ENCODE measurements at regions not wholly inside any gene's neighbourhood (a gene's known extent, or its start where the extent isn't known, plus 50 kb on each side); places are given as distances from the start of the nearest gene placed in this dataset.

DNA sequence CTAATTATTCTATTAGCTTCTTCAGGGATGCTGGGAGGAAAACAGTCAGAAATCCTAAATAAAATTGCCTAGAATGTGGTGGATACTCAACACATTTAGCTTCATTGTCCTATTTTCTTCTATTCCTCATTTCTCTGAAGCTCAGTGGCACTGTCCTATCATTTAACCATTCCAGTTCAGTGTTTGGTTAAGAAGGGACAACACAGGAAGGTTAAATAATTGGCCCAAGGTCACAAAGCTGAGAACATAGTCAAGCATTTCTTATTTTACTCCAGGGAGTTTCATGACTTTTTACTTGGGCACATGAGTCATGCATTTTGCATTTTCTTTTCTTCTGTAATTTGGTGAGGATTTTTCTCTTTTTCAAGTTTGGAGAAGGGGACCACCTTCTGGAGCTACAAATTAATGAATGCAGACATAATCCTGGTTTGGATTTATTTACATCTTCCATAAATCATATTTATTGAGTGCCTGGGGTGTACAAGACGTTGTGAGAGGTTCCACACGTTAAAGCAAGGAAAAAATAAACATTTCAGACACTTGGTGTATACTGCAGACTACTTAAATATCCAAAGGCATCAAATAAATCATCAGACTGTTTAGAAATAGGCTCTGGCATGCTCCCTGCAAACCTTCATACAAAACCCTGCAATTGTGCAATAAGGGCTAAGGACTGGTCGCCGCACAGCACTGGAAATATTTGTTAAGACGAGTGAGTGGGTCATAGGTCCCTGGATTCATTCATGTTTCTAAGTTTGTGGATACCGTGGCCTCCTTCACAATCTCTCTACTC, 263.9 kb downstream of the MAF start (continued):
- TF ChIP-seq, protein P1, sequence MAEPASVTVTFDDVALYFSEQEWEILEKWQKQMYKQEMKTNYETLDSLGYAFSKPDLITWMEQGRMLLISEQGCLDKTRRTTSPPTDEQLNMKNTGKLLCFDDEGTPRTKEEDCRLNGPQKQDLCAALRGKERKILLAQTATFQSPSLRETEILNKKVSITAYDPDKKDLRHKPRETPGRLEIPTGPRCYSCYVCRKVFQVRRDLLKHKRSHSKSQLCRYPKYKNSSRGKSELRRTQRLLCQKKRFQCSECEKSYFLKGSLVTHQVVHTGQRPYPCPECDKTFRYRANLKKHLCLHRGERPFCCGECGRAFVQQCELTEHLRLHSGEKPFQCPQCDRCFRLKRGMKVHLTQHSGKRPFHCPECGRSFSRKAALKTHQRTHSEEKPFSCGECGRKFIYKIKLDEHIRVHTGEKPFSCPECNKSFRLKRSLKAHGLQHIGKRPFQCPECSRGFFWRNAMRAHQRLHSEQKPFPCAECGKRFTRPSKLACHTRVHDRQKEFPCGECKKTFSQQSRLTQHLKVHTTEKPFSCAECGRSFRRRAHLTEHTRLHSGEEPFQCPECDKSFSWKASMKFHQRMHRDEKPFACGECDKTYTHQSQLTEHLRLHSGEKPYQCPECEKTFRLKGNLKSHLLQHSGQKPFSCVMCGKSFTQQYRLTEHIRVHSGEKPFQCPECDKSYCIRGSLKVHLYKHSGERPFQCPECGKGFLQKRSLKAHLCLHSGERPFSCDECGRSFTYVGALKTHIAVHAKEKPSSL (CRISPR knock-in tag; conservative IDR thresholded peaks at IDR 0.05), result no peak
- TF ChIP-seq, protein P2, sequence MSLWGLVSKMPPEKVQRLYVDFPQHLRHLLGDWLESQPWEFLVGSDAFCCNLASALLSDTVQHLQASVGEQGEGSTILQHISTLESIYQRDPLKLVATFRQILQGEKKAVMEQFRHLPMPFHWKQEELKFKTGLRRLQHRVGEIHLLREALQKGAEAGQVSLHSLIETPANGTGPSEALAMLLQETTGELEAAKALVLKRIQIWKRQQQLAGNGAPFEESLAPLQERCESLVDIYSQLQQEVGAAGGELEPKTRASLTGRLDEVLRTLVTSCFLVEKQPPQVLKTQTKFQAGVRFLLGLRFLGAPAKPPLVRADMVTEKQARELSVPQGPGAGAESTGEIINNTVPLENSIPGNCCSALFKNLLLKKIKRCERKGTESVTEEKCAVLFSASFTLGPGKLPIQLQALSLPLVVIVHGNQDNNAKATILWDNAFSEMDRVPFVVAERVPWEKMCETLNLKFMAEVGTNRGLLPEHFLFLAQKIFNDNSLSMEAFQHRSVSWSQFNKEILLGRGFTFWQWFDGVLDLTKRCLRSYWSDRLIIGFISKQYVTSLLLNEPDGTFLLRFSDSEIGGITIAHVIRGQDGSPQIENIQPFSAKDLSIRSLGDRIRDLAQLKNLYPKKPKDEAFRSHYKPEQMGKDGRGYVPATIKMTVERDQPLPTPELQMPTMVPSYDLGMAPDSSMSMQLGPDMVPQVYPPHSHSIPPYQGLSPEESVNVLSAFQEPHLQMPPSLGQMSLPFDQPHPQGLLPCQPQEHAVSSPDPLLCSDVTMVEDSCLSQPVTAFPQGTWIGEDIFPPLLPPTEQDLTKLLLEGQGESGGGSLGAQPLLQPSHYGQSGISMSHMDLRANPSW (CRISPR knock-in tag; conservative IDR thresholded peaks at IDR 0.05; ENCODE audit: low read depth), result no peak
- no peak for TF ChIP-seq GTF2I (CRISPR knock-in tag; conservative IDR thresholded peaks at IDR 0.05)

DNA sequence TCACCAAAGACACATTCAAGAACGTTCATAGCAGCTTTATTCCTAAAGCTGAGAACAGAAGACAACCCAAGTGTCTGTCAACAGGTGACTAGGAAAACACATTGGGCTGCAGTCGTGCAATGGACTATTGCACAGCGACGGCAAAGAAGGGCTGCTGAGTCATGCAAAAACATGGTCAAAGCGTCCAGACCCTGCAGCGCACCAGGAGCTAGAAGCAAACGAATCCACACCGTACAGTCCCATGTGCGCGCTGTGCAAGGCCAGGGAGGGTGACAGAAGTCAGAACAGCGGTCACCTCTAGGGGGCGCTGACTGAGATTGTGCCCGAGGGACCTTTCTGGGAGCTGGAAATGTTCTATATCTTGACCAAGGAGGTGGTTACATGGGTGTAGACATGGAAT, 266.4 kb downstream of the MAF start:
- H3K36me3 Mint-ChIP-seq, result no peaks in the 10 kb centered on the region
- DNase-seq (ENCODE audit: low spot score) (peak; percentile 73), ATAC-seq (peak; percentile 77)
- H3K27ac Mint-ChIP-seq, result no peak overlapping the region
- H3K9me3 Mint-ChIP-seq, result peaks cover under 1% of the 10 kb centered on the region; the same call in 1 of the 2 replicates
- TF ChIP-seq RORB (CRISPR knock-in tag; IDR thresholded peaks at IDR 0.05), result no peak
- TF ChIP-seq, protein P3, sequence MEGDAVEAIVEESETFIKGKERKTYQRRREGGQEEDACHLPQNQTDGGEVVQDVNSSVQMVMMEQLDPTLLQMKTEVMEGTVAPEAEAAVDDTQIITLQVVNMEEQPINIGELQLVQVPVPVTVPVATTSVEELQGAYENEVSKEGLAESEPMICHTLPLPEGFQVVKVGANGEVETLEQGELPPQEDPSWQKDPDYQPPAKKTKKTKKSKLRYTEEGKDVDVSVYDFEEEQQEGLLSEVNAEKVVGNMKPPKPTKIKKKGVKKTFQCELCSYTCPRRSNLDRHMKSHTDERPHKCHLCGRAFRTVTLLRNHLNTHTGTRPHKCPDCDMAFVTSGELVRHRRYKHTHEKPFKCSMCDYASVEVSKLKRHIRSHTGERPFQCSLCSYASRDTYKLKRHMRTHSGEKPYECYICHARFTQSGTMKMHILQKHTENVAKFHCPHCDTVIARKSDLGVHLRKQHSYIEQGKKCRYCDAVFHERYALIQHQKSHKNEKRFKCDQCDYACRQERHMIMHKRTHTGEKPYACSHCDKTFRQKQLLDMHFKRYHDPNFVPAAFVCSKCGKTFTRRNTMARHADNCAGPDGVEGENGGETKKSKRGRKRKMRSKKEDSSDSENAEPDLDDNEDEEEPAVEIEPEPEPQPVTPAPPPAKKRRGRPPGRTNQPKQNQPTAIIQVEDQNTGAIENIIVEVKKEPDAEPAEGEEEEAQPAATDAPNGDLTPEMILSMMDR (IDR thresholded peaks at IDR 0.05), result peak; percentile 77
- ChIA-PET POLR2A (interaction anchor here (0.5 kb wide), 1 partner anchor 11 kb away, joined by 3 read pairs; no protein-coding TSS in a partner anchor), CTCF (interaction anchor here (0.5 to 1.5 kb wide), 38 partner anchors 9 to 344 kb away, joined by 3 to 17 read pairs (median 4); no protein-coding TSS in a partner anchor)
- no peak overlapping the region for H3K4me3 Mint-ChIP-seq
- no peaks in the 10 kb centered on the region; the same call in 1 of the 2 replicates for H3K27me3 Mint-ChIP-seq (ENCODE audit: low read depth)
- H3K4me1 Mint-ChIP-seq, result peaks cover 7% of the 10 kb centered on the region

DNA sequence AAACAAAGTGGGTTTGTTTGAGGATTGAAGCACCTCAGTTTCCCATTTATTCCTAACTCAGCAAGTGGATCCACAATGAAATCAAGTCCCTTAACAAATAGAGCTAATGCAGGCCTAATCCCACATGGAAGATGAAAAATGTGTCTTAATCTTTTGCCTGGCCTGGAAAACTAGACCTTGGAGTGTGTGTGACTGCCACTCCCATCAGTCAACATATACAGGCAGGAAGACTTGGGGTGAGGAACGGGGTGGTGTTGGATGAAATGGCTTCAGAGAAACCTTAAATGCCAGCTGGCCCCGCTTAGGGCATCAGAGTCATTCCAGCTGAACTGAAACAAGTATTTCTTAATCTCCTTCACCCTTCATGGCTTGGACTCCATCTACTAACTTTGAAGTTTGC, 269.5 kb downstream of the MAF start:
- ChIA-PET CTCF (no interaction called here), POLR2A (no interaction called here)
- Mint-ChIP-seq H3K9me3 (no peaks in the 10 kb centered on the region), H3K27me3 (ENCODE audit: low read depth) (no peaks in the 10 kb centered on the region; the same call in 1 of the 2 replicates), H3K4me3 (no peak overlapping the region), H3K27ac (no peak overlapping the region), H3K4me1 (peaks cover 34% of the 10 kb centered on the region), H3K36me3 (no peaks in the 10 kb centered on the region)
- DNase-seq (ENCODE audit: low spot score) (no peak), ATAC-seq (no peak)
- TF ChIP-seq PRRX2 (CRISPR knock-in tag; IDR thresholded peaks at IDR 0.05) (no peak), KAT7 (CRISPR knock-in tag; IDR thresholded peaks at IDR 0.05; ENCODE audit: borderline replicate concordance) (no peak), ZNF423 (CRISPR knock-in tag; IDR thresholded peaks at IDR 0.05) (no peak), ZNF317 (CRISPR knock-in tag; IDR thresholded peaks at IDR 0.05; ENCODE audit: borderline replicate concordance, low read depth) (no peak), ZNF121 (CRISPR knock-in tag; IDR thresholded peaks at IDR 0.05) (no peak), OVOL2 (CRISPR knock-in tag; IDR thresholded peaks at IDR 0.05; ENCODE audit: borderline replicate concordance) (no peak)
- TF ChIP-seq, protein P4, sequence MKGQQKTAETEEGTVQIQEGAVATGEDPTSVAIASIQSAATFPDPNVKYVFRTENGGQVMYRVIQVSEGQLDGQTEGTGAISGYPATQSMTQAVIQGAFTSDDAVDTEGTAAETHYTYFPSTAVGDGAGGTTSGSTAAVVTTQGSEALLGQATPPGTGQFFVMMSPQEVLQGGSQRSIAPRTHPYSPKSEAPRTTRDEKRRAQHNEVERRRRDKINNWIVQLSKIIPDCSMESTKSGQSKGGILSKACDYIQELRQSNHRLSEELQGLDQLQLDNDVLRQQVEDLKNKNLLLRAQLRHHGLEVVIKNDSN (CRISPR knock-in tag; IDR thresholded peaks at IDR 0.05), result no peak
- TF ChIP-seq, protein P5, sequence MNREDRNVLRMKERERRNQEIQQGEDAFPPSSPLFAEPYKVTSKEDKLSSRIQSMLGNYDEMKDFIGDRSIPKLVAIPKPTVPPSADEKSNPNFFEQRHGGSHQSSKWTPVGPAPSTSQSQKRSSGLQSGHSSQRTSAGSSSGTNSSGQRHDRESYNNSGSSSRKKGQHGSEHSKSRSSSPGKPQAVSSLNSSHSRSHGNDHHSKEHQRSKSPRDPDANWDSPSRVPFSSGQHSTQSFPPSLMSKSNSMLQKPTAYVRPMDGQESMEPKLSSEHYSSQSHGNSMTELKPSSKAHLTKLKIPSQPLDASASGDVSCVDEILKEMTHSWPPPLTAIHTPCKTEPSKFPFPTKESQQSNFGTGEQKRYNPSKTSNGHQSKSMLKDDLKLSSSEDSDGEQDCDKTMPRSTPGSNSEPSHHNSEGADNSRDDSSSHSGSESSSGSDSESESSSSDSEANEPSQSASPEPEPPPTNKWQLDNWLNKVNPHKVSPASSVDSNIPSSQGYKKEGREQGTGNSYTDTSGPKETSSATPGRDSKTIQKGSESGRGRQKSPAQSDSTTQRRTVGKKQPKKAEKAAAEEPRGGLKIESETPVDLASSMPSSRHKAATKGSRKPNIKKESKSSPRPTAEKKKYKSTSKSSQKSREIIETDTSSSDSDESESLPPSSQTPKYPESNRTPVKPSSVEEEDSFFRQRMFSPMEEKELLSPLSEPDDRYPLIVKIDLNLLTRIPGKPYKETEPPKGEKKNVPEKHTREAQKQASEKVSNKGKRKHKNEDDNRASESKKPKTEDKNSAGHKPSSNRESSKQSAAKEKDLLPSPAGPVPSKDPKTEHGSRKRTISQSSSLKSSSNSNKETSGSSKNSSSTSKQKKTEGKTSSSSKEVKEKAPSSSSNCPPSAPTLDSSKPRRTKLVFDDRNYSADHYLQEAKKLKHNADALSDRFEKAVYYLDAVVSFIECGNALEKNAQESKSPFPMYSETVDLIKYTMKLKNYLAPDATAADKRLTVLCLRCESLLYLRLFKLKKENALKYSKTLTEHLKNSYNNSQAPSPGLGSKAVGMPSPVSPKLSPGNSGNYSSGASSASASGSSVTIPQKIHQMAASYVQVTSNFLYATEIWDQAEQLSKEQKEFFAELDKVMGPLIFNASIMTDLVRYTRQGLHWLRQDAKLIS (CRISPR knock-in tag; IDR thresholded peaks at IDR 0.05; ENCODE audit: borderline replicate concordance), result no peak
- TF ChIP-seq, protein P6, sequence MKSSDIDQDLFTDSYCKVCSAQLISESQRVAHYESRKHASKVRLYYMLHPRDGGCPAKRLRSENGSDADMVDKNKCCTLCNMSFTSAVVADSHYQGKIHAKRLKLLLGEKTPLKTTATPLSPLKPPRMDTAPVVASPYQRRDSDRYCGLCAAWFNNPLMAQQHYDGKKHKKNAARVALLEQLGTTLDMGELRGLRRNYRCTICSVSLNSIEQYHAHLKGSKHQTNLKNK (CRISPR knock-in tag; IDR thresholded peaks at IDR 0.05), result no peak
- TF ChIP-seq, protein P7, sequence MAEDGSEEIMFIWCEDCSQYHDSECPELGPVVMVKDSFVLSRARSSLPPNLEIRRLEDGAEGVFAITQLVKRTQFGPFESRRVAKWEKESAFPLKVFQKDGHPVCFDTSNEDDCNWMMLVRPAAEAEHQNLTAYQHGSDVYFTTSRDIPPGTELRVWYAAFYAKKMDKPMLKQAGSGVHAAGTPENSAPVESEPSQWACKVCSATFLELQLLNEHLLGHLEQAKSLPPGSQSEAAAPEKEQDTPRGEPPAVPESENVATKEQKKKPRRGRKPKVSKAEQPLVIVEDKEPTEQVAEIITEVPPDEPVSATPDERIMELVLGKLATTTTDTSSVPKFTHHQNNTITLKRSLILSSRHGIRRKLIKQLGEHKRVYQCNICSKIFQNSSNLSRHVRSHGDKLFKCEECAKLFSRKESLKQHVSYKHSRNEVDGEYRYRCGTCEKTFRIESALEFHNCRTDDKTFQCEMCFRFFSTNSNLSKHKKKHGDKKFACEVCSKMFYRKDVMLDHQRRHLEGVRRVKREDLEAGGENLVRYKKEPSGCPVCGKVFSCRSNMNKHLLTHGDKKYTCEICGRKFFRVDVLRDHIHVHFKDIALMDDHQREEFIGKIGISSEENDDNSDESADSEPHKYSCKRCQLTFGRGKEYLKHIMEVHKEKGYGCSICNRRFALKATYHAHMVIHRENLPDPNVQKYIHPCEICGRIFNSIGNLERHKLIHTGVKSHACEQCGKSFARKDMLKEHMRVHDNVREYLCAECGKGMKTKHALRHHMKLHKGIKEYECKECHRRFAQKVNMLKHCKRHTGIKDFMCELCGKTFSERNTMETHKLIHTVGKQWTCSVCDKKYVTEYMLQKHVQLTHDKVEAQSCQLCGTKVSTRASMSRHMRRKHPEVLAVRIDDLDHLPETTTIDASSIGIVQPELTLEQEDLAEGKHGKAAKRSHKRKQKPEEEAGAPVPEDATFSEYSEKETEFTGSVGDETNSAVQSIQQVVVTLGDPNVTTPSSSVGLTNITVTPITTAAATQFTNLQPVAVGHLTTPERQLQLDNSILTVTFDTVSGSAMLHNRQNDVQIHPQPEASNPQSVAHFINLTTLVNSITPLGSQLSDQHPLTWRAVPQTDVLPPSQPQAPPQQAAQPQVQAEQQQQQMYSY (CRISPR knock-in tag; IDR thresholded peaks at IDR 0.05), result no peak
